Posterior vena cava (tissue), 2 donors: ENCODE measurements at regions not wholly inside any gene's neighbourhood (a gene's known extent, or its start where the extent isn't known, plus 50 kb on each side); places are given as distances from the start of the nearest gene placed in this dataset.

Experiments used
- DNase-seq: peaks from one replicate; pipeline ENCODE4 v3.0.0-alpha.2; 2020; ENCODE audit warnings: low spot score
- intact Hi-C, 2 donors: fragments of 100-400 bp; cut with DNase I; formaldehyde crosslinking; loops; one replicate each; pipeline versions ENCODE4 v1.14.1 to v1.14.2; 2022 to 2023
- donor health status: DM: yes; HTN: yes; CAD: no.
- donor health status: DM: yes; HTN: yes; CAD: no.

GRCh38 chr6:87827346-87827745 lies 125.3 kb upstream of the AKIRIN2 start:
- intact Hi-C loops: no loop called here

GRCh38 chr6:87826424-87826823 lies 124.4 kb upstream of the AKIRIN2 start:
- no peak for DNase-seq
- intact Hi-C loops: no loop called here

More at GRCh38 chr6:87827346-87827745, 125.3 kb upstream of the AKIRIN2 start:
- DNase-seq: no peak

- intact Hi-C loops: no loop called here
- DNase-seq: no peak
Observed at GRCh38 chr6:87825821-87826221, 123.8 kb upstream of the AKIRIN2 start.

GRCh38 chr6:87824958-87825491 lies 123.0 kb upstream of the AKIRIN2 start:
- DNase-seq: no peak

DNA sequence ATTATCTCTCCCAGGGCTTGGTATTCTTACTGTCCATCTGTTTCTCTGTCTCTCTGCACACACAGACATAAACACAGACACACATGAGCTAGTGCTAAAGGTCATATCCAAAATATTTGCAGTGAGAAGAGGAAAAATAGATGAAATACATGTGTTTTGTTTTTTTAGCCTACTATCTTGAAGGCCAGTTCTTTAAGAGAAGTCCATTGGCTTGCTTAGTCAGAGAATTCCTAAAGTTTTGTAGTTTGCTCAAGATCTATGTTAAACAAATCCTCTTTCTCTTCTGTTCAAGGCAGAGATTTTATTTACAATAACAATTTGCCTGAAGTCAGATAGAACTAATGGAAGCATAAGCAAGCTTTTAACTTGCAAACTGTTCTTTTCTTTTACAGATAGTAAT lies 120.0 kb upstream of the AKIRIN2 start:
- intact Hi-C loops: no loop called here
- no peak for DNase-seq

More at GRCh38 chr6:87824958-87825491, 123.0 kb upstream of the AKIRIN2 start:
- intact Hi-C loops: no loop called here

DNA sequence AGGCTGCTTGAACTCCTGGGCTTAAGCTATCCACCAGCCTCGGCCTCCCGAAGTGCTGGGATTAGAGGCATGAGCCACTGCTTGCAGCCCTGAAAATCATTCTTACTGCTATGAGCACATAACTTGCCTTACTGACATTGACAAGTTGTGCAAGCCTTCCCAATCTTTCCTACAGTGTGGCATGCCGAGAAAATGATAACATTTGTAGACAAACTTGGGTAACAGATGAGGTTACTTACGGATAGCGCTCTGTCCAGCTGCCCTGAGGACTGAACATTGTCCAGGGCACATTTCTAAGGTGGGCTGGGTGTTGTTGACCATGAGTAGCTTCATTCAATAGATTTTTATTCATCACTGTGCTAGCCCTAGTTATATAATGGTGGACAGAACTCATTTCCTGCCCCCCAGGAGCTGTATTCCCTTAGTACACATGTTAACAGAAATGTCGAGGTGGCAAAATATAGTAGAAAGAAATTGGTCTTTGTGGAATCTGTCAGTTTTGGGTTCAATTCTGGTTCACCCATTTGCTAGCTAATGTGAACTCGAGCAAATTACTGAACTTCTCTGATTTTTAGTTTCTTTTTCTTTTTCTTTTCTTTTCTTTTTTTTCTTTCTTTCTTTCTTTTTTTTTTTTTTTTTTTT lies 118.4 kb upstream of the AKIRIN2 start:
- intact Hi-C loops: no loop called here
- no peak for DNase-seq

DNA sequence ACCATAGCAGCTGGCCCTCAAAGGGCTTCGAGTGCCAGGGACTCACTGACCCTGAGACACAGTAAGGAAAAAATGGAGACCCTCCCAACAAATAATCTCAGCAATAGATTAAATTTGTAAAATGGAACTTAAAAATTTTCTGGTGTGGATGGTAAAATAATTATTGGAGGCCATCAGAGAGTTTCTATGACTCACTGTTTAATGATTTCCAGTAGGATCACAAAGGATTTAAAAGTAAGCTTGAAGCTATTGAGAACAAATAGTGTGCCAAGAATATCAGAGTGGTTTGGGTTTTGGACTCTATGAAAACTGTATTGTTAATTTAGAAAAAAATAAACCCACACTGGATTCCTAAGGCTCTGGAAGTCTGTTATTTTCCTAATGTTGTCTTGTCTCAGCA lies 115.2 kb upstream of the AKIRIN2 start:
- intact Hi-C loops: no loop called here
- DNase-seq: no peak

DNA sequence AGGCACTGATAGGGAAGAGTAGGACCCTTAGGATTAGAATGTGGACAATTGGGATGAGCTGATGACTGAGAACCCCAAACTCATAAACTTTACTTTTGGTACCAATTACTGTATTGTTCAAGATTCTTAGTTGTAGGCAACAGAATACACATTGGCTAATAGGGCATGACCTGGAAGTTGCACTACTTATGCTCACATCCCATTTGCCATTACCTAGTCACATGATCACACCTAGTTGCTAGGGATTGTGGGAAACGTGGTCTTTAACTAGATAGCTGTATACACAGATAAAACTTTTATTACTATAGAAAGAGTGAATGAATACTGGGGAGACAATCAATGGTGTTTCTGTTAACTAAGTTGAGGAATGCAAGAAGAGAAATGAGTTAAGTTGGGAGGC lies 113.4 kb upstream of the AKIRIN2 start:
- no peak for DNase-seq
- intact Hi-C loops: no loop called here

DNA sequence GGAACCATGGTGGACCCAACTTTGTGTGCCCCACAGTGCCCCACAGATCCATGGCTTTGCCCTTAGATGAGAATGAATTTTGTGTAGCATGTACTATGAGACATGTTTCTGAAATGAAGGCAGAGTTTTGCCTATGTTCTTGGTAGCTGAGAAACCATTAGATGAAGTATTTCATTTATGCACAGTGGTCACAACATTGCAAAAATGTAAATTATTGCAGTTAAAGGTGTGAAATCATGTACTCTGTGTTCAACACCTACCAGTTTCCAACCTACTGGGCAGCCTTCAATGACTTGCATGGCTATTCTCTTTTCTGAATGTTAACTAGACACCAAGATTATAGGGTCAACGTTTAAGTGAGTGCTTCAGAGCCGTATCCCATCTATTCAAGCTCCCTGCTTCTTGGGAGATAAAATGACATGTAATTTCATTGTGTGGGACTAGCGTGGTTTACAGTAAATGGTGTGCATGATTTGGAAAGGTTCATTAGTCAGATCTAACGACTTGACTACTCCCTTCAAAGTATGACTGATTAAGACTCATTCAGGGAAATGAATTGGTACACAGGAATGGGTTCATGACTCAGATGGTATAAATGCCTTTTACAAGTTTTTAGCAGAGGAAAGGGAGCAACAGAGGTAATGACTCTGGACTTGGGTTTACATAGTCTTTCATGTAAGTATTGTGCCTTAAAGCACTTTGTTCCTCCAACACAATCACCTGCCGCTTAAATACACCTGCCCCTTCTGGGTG lies 106.1 kb upstream of the AKIRIN2 start:
- intact Hi-C loops: no loop called here
- DNase-seq: no peak

DNA sequence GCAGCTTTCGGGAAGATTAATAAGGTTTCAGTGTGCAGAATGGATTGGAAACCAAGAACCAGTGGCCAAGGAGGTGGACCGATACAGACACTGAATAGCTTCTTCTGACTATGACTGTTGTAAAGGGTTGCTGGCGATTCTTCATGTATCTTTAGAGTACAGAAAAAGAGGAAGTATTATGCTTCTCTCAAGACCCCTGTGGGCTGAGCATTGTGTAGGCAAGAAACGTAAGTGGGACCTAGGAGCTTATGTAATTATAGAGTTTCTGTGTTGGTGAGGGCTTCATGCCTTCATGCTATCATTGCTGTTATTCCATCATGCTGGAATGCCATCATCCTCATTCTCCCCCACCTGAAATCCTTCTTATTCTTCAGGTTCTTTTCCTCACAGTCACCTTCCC lies 105.4 kb upstream of the AKIRIN2 start:
- DNase-seq: no peak
- intact Hi-C loops: no loop called here

GRCh38 chr6:87806635-87807034 lies 104.6 kb upstream of the AKIRIN2 start:
- DNase-seq: no peak
- intact Hi-C loops: no loop called here

DNA sequence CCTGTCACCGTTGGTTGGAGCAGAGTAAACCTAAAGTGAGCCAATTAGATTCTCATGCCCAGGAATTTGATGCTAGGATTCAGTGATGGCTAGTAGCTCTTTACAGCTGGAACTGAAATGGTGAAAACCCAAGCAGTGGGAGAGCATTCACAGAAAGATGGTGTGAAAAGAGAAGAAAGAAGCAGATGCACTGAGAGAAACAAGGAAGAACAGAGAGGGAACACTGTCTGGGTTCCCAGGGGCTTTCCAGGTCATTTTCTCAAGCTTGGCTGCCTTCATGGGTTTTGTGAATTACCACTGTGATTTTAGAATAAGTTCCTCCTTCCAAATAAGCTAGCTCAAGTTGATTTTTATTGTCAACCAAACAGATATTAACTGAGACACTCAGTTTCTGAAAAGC lies 104.1 kb upstream of the AKIRIN2 start:
- intact Hi-C loops: no loop called here
- no peak for DNase-seq

DNA sequence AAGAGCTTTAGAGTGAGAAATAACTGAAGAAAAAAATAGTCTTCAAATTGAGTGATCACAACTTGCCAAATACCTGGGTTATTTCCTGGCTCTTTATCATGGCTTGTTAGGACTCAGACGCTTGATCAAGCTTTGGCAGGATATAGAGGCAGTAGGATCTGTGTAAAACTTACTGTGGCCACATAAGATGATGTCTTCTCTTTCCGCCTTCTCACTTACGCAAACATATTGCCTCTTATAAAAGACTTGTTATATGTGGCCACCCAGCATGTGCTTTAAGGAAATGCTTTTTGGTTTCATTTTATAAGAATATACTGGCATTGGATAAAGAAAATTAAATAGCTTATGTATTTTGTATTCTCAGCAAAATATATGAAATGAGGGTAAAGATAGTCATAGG lies 101.8 kb upstream of the AKIRIN2 start:
- no peak for DNase-seq
- intact Hi-C loops: no loop called here

- intact Hi-C loops: no loop called here
- no peak for DNase-seq
Observed at GRCh38 chr6:87799651-87800050, 97.6 kb upstream of the AKIRIN2 start.

DNA sequence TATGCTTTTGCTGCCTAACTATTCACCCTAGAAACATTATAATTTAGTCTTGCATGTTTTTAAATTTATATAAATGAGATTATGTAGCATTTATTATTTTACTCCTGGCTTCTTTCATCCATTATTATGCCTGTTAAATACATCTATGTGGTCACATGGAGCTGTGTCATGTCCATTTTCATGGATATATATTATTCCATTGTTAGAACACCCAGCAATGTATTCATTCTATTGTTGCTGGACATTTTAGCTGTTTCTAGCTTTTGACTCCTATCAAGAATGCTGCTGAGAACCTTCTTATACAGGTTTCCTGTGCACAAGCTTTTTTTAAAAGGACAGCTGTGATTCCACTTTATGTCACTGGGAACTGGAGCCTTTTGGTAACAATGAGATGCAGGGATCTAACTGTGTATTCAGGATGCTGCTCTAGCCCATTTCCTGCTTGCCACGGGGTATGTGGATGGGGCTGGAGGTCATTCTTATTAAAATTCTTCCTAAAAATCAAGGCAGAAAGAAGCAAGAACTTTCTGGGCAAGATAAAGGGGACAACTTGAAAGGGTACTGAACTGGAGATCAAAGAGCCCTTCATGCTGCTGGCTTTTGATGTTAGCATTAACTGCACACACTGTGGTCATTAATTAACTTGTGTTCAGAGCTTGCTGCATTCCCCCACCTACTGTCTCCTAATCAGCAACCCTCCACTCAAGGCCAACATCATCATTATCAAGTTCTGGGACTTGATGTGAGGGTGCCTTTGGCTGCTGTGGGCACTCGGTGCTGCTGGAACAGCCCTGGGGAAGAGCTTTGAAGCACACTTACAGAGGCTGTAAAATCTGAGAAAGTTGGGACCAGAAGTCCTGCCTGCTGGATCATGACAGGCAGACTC lies 96.6 kb upstream of the AKIRIN2 start:
- intact Hi-C loops: no loop called here
- DNase-seq: no peak

- no peak for DNase-seq
- intact Hi-C loops: no loop called here
Observed at GRCh38 chr6:87794922-87795885, 93.2 kb upstream of the AKIRIN2 start.

GRCh38 chr6:87793315-87793714 lies 91.3 kb upstream of the AKIRIN2 start:
- intact Hi-C loops: no loop called here
- no peak for DNase-seq

DNA sequence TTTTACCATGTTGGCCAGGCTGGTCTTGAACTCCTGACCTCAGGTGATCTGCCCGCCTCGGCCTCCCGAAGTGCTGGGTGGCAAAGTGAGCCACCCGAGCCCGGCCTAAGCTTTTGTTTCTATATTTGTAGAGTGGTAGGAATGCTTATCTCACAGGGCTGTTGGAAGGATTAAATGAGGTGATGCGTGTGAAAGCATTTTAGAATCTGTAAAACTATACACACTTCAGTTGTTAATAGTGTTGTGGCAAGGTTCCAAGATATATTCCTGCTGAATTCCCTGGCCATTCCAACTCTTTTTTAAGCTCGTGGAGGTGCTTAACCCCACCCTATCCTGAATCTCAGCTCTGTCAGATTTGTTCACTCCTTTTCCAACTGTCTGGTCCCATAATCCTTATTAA lies 89.9 kb upstream of the AKIRIN2 start:
- DNase-seq: no peak
- intact Hi-C loops: no loop called here

DNA sequence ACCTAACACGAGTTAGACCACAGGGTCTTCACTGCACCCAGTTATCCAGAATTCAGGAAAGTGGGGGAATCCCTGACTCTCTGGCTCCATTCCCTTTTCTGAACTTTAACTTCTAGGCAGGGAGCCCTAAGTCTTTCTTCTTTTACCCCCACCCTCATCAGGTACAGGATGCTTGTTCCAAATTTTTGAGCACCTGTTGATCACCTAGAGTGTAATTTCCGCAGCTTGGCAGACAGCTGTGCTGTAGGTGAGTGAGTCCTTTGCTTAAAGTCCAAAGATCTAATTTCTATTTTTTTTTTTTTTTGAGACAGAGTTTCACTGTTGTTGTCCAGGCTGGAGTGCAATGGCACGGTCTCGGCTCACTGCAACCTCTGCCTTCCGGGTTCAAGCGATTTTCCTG lies 89.5 kb upstream of the AKIRIN2 start:
- intact Hi-C loops: no loop called here
- no peak for DNase-seq
